Skin of body (tissue), 1 donor: ENCODE measurements at regions not wholly inside any gene's neighbourhood (a gene's known extent, or its start where the extent isn't known, plus 50 kb on each side); places are given as distances from the start of the nearest gene placed in this dataset.
"Not testable (repeated sequence)": the region's sequence is repeated elsewhere in the genome, so short reads cannot be mapped to it uniquely, and the experiment has no call there.

ENCODE experiments used
- DNase-seq: peaks from one replicate; lab custom pipeline; 2025; lab: John Stamatoyannopoulos, UW

DNA sequence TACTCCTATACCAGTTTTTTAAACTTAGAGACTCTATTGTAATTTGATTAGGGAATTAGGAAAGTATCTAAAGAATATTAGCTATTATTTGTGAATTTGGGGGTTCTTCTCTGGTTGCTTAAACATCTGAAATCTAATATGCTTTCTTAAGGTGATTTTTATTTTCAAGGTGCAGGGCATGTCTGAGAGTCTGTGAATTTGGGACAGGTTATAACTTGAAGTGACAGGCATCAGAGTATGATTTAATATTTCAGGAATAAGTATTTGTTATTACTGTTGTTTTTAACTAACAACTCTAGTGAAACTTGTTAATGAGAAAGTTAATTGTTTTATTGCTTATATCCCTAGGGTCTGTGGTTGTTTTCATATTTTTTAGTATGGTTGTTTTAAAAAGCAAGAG is 321.6 kb upstream of the EPHA3 start:
- DNase-seq: no peak

DNA sequence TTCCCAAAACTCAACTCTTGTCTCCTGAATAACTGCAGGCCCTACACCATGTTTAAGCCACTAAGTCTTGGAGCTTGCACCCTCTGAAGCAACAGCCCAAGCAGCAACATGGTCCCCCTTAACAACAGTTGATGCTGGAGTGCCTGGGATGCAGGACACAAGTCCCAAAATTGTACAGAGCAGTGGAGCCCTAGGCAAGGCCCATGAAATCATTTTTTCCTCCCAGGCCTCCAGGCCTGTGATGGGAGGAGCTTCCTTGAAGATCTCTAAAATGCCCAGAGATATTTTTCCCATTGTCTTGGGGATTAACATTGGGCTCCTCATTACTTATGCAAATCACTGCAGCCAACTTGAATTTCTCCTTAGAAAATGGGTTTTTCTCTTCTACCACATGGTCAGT is 311.9 kb upstream of the EPHA3 start:
- DNase-seq: no peak

DNA sequence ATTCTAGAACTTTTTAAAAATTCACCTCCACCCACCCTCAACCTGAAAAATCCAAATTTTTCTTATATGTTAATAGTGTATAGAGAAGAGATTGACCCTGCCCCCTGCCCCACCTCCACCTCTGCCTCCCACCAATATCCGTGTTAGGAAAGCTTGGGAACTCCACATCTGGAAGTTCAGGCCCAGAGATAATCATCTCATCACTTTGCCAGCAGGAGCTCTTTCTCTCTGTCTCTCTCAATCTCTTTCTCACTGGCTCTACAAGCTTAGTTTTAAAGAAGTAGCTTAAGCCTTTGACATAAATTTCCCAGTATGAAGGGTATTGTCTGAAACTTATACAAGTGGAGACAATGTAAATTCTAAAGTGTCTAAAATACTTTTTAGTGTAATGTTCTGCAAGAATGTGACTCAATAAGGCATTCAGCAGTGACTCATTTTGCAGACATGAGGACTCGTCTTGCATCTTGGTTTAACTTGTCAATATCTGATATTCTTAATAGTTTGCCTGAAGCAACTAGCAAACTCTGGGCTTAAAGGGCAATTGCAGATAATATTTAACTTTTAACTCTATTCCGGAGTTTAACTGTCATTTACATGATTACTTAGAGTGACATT is 299.8 kb upstream of the EPHA3 start:
- DNase-seq: no peak

DNA sequence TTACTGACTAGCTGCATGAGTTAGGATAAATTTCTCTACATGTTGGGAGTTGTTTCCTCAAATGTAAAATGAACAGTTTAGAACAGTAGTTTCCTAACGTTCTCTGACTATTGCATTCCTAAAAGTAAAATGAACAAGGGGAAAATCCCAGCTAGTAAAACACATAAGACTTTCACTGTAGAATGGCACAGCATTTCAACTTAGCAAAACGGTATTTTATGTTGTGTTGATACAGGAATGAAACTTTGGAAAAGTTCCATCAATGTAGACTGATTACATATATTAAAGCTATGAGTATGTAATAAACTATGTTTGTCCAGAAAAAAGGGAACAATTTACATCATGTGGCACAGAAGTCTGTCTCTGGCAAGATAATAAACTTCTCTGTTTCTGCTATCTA is 297.4 kb upstream of the EPHA3 start:
- DNase-seq: no peak

DNA sequence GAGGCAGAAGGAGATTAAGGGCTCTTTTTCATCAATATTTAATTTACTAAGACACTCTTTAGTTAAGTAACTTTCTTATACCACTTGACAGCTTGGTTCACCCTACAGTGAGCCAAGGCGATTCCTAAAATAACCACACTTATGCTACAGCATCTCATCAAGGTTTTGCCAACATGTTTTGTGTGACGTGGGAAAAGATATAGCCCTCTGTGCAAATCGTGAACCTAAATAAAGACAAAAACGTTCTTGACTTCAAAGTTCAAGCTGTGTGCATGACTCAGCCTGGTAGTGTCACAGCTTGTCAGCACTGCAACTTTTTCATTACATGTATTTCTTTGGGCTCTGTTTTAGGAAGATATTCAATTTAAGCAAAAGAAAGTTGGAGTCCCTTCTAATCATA is 297.0 kb upstream of the EPHA3 start:
- no peak for DNase-seq

DNA sequence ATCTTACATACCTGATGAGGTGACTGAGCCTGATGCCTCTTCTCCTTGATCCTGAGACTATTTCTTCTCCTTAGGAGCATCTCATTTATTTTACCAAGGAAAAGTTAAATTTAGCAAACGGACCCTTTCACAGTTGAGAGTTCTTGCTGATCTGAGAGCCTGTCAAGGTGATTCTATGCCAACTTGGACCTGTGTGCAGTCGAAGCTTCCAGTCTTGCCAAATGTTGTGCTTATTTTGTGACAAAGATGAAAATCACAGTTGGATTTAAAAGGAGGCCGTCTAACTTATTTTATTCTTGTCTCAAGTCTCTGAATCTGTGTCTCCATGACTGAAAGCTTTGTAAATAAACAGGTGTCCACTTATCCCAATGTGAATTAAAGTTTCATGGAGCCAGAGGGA is 296.3 kb upstream of the EPHA3 start:
- DNase-seq: no peak

DNA sequence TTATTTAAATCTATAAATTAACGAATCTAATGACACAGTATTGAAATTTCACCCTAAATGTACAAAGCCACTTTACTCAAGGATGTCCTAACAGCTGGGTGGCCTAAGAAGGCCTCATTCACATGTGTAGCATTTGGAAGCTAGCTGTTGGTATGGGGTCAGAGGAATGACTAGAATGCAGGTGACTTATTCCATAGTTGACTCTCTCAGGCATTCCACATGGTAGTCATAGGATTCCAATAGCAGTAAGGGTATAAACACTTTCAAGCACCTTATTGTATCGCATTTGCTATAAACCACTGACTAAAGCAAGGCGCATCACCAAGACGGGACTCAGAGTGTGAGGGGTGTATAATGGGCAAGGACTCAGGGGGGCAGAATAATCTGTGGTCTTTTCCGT is 294.8 kb upstream of the EPHA3 start:
- no peak for DNase-seq

DNA sequence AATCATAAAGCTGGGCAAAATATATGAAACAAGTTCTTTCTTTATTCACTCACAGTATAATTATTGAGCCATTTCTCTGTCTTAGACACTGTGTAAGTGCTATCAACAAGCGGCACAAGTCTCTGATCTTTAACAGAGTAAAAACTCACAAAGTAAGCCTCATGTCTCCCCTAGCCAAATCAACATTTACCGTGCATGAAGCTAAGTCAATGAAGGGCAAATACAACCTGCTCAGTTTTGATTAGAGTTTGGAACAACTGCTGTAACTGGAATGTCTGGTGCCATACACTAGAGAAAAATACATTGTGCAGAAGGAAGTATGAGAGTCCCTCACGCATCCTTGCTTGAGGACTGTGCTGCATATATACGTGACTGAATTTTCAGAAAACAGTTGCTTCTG is 291.0 kb upstream of the EPHA3 start:
- DNase-seq: no peak

DNA sequence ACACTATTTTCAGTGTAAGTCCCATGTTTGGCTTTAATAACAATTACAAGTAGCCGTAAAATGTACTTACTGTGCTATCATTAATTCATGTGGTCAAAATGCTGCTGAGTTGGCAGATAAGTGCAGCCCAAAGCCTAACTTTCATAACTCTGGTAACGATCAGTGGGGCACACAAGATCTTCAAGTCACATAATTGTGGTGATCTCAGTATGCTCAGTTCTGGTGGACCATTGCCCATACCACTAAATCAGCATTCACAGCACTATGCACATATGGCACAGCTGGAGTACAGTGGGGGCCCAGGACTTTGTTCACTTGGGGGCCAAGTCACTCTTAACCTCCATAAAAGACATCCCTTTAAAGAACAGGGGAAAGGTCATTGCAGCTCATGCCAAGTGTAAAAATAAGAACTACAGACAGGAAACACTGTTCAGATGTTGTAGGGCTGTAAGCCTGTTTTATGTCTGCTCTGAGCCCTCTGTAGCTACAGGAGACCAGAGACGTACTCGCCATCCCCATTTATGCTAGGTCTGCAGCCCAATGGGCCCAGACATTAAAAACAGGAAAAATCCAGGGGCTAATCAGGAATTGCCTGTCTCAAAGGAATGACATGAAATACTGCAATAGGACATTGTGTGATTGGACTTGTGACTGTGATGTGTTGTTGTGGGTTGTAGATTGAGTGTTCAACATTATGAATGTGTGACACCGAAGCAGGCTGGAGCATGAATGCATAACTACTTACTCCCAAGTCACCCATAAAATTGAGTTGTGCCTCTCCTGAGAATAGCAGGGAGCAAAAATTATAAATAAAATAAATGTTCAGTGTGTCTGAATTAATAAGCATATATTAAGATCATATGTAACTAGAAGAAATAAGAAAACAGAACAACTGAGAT is 282.5 kb upstream of the EPHA3 start:
- peak; percentile 32 for DNase-seq

DNA sequence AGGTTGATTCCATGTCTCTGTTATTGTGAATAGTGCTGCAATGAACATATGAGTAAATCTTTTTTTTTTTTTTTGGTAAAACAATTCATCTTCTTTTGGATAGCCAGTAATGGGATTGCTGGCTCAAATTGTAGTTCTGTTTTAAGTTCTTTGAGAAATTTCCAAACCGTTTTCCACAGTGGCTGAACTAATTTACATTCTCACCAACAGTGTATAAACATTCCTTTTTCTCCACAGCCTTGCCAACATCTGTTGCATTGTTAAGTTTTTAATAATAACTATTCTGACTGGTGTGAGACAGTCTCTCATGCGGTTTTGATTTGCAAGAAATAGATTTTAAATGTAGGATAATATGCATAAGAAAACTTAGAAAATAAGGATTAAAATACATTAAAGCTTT is 279.0 kb upstream of the EPHA3 start:
- peak; percentile 20 for DNase-seq

DNA sequence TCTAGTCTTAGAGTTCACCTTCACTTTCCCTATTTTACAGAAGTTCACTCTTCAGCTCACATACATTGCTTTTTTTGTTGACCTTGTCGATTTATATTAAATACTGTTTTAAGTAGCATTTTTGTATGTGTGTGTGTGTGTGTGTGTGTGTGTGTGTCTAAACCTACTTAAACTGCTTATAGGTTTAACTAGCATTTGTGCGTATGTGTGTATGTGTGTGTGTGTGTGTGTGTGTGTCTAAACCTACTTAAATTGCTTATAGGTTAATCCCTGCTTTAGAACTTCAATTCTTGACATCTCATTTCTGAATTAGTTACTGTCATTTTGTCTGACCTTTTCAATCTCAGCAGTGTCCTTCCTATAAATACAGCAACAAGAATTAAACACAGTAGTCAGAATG is 254.8 kb upstream of the EPHA3 start:
- DNase-seq: no peak

DNA sequence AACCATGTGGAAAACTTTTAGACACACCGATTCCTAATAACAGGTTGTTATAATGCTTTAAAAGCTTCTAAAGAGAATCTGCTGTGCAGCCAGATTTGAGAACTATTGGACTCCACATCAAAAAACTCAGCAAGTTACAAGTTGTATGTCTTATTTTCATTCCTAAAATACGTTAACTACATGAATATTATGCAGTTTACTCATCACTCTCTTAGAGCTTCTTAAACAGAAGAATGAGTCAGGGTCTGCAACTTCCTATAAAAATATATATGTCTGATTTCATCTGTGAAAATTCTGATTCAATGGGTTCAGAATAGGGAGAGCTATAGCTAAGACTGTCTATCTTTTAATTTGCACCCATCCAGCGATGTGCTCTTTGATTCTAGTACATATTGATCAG is 244.2 kb upstream of the EPHA3 start:
- DNase-seq: no peak

DNA sequence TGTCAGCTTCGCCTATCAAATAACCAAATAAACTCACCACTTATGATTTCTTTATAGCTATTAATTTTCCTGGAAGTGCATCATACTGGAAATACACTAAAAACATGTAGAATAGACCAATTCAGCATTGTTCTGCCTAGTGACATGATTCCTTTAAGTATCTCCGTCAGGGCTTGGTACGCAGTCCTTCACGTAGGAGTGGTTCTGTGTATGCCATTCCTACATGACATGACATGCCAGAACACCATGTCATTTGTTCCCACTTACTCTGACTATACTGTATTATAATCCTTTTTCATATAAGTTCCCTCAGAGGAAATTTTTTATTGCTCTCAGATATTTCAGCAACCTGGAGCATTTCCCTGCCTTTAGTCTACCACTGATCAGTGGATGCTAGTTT is 230.7 kb upstream of the EPHA3 start:
- DNase-seq: no peak

DNA sequence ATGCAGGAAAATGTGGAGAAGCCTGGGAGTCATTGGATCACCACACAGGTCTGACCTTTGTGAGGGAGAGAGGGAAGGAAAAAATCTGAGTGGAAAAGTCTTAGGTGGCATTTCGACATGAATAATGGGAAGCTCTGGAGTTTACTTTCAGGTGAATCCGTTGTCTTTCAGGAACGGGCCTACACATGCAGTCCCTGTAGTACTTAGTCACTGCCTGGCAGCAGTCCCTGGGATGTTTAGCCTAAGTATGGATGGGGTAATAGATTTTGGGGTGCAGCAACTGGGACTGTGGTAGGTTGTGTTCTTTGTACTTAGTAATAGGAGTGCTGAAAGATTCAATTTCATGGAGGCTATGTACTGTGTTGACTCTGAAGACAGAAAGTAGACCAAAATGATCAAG is 227.5 kb upstream of the EPHA3 start:
- no peak for DNase-seq

DNA sequence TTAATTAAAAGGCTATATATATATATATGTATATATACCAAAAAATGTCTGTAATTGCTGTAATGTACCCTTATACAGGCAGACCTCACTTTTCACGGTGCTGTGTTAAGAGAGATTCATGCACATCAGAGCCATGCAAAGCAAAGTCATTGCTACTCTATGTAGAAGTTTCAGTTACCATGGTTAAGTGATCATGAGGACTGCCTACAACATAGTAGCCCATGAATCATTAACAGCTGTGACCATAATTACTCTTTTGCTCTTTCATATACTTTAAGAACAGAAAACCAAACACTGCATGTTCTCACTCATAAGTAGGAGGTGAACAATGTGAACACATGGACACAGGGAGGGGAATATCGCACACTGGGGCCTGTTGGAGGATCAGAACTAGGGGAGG is 225.3 kb upstream of the EPHA3 start:
- DNase-seq: no peak

DNA sequence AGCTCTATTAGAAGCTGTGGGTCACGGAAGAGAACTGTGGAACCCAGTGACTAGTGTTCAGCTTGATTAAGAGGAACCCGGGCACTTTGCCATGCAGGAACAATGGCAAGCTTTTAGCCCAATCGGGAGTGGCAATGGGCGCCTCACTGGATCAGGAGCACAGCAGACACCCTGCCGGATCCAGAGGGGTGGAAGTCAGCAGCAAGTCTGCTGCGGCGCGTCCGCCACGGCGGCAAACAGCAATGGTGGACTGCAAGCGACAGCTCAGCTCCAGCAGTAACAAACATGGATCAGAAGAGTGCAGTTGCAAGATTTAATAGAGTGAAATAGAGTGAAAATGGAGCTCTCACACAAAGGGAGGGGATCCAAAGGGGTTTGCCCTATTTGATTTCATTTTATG is 220.8 kb upstream of the EPHA3 start:
- not testable (repeated sequence) for DNase-seq

DNA sequence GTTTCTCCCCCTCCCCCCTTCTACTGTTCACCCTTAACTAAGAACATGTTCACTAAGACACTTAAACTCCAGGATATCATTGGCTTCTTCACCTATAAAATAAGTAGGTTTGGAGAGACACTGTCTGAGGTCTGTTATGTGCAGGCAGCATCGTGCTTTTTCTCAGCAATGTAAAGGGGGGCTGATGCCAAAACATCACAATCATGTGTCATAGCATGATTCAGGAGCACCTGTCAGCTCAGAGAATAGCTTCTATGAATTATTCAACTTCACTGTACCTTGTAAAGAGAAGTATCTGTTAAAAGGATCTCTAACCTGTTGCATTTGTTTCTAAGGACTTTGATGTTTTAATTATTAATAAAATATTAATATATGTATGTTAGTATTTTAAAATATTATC is 211.4 kb upstream of the EPHA3 start:
- DNase-seq: no peak

DNA sequence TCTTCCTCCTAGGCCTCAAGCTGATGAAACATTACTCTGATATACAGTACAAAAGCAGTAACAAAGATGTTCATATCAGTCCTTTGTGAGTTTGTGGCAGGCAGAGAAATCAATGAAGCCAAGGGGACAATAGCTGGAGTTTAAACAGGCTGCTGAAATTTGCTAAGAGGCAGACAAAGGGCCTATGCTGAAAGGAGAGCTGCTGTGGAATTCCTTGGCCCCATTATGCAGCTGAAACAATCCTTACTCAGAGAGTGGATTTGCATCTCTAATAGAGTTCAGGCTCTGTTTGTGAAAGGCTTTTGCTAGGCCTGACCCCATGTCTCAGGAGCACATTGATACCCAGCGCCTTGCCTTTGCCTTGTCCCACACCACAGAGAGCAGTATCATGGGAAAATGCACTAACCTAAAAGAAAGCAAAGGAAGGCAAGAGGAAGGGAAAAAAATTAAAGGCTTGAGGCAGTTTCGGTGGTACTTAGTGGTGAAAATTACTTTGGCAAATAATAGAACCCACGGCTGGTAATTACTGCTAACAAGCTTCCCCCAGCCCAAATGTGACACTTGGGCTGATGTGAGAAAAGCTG is 195.0 kb upstream of the EPHA3 start:
- DNase-seq: no peak

DNA sequence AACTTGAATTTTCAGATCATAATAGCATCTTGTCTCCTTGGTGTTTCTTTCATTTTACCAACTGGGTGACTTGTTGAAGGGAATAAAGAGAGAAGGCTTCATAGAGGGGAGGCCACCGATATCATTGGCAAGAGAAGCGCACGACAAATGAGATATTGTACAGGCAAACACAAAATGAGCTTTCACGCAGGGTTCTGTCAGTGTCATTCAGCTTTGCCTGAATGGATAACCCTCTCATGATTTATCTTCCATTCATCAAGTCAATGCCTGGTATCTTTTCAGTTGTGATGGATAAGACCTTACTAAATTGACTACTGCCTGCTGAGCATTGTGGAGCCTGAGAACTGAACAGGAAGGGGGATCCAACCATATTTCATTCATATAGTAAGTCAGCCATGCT is 188.6 kb upstream of the EPHA3 start:
- no peak for DNase-seq

DNA sequence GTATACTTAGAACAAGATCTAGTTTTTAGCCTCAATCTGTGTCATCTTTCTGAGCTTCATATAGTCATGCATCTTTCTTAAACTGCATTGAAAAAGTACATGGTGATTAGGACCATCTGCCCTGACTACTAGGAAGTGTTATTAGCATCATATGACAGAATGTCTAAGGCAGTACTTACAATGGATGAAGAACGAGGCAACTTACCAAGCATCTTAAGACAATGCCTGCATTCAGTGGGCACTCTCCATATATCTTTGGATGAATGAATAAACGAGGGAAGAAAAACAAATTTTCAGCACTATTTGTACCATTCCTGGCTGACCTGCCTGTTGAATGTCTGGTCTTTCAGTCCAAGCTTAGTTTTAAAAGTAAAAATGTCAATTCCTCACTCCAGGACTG is 185.4 kb upstream of the EPHA3 start:
- DNase-seq: no peak

DNA sequence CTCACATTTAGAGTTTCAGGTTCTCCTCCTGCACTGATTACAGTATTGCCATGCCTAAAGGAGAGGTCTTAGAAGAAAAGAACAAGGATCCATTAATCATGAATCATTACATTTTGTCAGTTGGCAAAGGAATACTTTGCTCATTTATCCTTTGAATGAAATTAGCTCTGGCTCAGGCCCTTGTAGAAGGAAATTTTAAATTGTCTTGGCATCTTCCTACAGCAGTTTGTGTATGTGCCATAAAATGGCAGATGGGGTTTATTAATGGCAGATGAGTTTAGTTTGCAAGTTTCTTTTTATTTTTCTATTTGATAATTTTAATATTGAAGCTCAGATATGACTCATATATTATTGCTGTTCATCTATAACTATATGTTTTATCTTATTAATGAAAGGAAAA is 181.2 kb upstream of the EPHA3 start:
- peak; percentile 25 for DNase-seq

DNA sequence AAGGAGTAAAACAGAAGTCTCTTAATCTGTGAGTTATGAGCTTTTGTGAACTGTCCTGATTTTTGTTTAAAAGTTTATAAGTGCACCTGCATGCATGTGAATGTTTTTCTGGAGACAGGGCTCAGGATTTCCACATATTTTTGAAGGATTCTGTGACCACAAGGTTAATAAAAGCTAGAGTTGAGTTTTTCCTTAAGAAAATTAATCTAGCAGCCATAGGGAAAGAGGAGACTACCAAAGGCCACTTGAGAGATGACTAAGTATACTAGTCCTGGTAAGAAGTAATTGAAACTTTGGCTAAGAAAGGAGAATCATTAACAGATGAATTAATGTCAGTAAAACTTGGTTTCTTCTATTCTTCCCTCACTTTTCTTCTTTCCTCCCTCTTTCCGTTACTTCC is 176.8 kb upstream of the EPHA3 start:
- DNase-seq: no peak

DNA sequence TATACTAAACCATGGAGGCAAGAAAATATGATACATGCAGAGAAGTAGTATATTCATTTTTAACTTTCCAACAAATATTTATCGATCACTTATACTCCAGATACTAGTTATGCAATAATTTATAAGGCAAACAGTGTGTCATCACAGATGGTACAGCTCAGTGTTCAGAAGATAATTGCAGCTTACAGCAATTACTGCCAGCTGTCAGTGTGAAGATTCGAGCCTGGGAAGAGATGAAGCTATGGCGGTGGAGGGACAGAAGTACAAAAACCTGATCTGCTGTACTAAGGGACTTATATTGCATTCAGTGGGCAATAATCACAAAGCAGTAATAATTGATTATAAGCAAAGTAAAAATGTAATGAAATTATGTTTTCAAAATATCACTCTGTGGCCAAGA is 170.6 kb upstream of the EPHA3 start:
- DNase-seq: no peak
